Neural crest cell (in vitro differentiated cells): ENCODE measurements at regions not wholly inside any gene's neighbourhood (a gene's known extent, or its start where the extent isn't known, plus 50 kb on each side); places are given as distances from the start of the nearest gene placed in this dataset.

Experiments
- DNase-seq: peaks from one replicate; pipeline ENCODE4 v3.0.0; 2021; ENCODE audit warnings: low read depth, mixed read lengths, low spot score
- H3K27ac Mint-ChIP-seq: one replicate; pipeline ENCODE4 v1.8.0; 2021; ENCODE audit warnings: mild to moderate bottlenecking, mixed read lengths; ENCODE audit not compliant: unreplicated experiment
- H3K27me3 Mint-ChIP-seq: 2 replicates; pipeline ENCODE4 v1.8.0; 2021; ENCODE audit warnings: low read depth, mild to moderate bottlenecking, mixed read lengths
- H3K36me3 Mint-ChIP-seq: 2 replicates; pipeline ENCODE4 v1.8.0; 2021; ENCODE audit warnings: low read depth, mild to moderate bottlenecking, mixed read lengths
- H3K4me1 Mint-ChIP-seq: 2 replicates; pipeline ENCODE4 v1.8.0; 2021; ENCODE audit warnings: mixed read lengths
- H3K4me3 Mint-ChIP-seq: one replicate; pipeline ENCODE4 v1.8.0; 2021; ENCODE audit warnings: mild to moderate bottlenecking, mixed read lengths
- H3K9me3 Mint-ChIP-seq: 2 replicates; pipeline ENCODE4 v1.8.0; 2021; ENCODE audit warnings: mixed read lengths
- CTCF ChIP-seq: fragments of 200-600 bp; sonication (generic); conservative IDR thresholded peaks from 2 replicates; pipeline ENCODE4 v1.5.0; 2021; ENCODE audit warnings: antibody characterized with exemption, mild to moderate bottlenecking

- DNase-seq, result no peak
- no peak overlapping the region for H3K27ac Mint-ChIP-seq
- peaks cover 18% of the 10 kb centered on the region for H3K4me1 Mint-ChIP-seq
- H3K27me3 Mint-ChIP-seq, result peaks cover 8% of the 10 kb centered on the region
- no peaks in the 10 kb centered on the region for H3K9me3 Mint-ChIP-seq
- H3K36me3 Mint-ChIP-seq, result no peaks in the 10 kb centered on the region
- TF ChIP-seq CTCF, result no peak
- H3K4me3 Mint-ChIP-seq, result no peak overlapping the region
Observed at GRCh38 chr1:5227114-5227513, 572.7 kb downstream of the AJAP1 start.

GRCh38 chr1:5225707-5226704 is 571.6 kb downstream of the AJAP1 start:
- peaks cover 11% of the 10 kb centered on the region for H3K27me3 Mint-ChIP-seq
- no peak overlapping the region for H3K27ac Mint-ChIP-seq
- no peak for TF ChIP-seq CTCF
- no peaks in the 10 kb centered on the region for H3K36me3 Mint-ChIP-seq
- peaks cover 18% of the 10 kb centered on the region for H3K4me1 Mint-ChIP-seq
- H3K4me3 Mint-ChIP-seq, result no peak overlapping the region
- no peaks in the 10 kb centered on the region for H3K9me3 Mint-ChIP-seq
- no peak for DNase-seq

- Mint-ChIP-seq H3K27me3 (peaks cover 19% of the 10 kb centered on the region), H3K9me3 (no peaks in the 10 kb centered on the region), H3K27ac (peak overlapping the region; percentile 66), H3K36me3 (no peaks in the 10 kb centered on the region), H3K4me3 (no peak overlapping the region), H3K4me1 (peaks cover 18% of the 10 kb centered on the region)
- TF ChIP-seq CTCF, result no peak
- DNase-seq, result no peak
Observed at GRCh38 chr1:5223206-5223605, 568.8 kb downstream of the AJAP1 start.

GRCh38 chr1:5222626-5223025 is 568.2 kb downstream of the AJAP1 start:
- no peak for DNase-seq
- Mint-ChIP-seq H3K36me3 (no peaks in the 10 kb centered on the region), H3K9me3 (no peaks in the 10 kb centered on the region), H3K4me3 (no peak overlapping the region), H3K4me1 (peaks cover 18% of the 10 kb centered on the region), H3K27me3 (peaks cover 23% of the 10 kb centered on the region), H3K27ac (no peak overlapping the region)
- TF ChIP-seq CTCF, result no peak

- Mint-ChIP-seq H3K27me3 (peaks cover 23% of the 10 kb centered on the region), H3K36me3 (no peaks in the 10 kb centered on the region)
- TF ChIP-seq CTCF, result no peak
Observed at GRCh38 chr1:5221451-5221850, 567.0 kb downstream of the AJAP1 start.

More at GRCh38 chr1:5221451-5221850, 567.0 kb downstream of the AJAP1 start:
- DNase-seq, result no peak
- Mint-ChIP-seq H3K9me3 (no peaks in the 10 kb centered on the region), H3K27ac (no peak overlapping the region), H3K4me3 (no peak overlapping the region), H3K4me1 (peaks cover 18% of the 10 kb centered on the region)
